ENCODE measurements at regions not wholly inside any gene's neighbourhood (a gene's known extent, or its start where the extent isn't known, plus 50 kb on each side); places are given as distances from the start of the nearest gene placed in this dataset.

DNA sequence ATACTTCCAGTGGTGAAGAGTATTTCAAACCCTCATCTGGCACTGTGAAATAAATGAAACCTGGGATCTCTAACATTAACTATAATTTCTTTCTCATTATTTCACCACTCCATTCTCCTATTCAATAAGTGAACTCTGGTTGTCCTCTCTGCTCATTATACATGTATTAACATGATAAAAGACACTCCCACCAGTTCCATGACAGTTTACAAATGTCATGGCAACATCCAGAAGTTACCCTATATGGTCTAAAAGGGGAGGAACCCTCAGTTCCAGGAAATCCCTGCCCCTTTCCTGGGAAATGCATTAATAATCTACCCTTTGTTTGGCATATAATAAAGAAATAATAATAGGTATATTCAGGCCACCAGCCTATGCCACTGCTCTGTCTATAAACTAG is 62.7 kb upstream of the BRINP3 start:
- DNase-seq: no peak
- H3K27me3 ChIP-seq: no peaks in the 10 kb centered on the region
- no peaks in the 10 kb centered on the region for H3K4me1 ChIP-seq
- H3K27ac ChIP-seq: no peak overlapping the region
- H3K4me3 ChIP-seq: no peak overlapping the region
- peaks cover 0 to 2% (median 0%) of the 10 kb centered on the region in 4 donors for H3K9me3 ChIP-seq
- intact Hi-C loops (cut with DNase I): no loop called here
- H3K36me3 ChIP-seq: no peaks in the 10 kb centered on the region
- TF ChIP-seq POLR2A (IDR thresholded peaks at IDR 0.05) (no peak), POLR2AphosphoS5 (IDR thresholded peaks at IDR 0.05) (no peak)

DNA sequence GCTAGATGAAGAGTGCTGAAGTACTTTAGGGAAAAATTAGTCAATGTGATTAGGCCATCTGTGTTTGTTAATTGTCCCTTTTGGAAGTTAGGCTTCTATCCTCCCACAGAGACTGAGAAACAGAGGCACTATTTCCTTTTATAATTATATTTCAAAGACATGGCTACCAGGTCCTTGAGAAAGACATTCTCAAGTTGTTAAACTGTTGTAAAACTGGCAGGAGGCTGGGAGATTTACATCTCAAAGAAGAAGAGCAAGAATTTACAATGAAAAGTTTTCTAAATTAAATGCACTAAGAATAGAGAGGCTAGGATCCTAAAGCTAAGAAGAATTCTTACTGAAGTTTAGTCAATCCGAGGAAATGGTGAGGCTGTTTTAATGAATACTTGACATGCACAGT is 74.0 kb upstream of the BRINP3 start:
- TF ChIP-seq POLR2AphosphoS5 (IDR thresholded peaks at IDR 0.05) (no peak), POLR2A (IDR thresholded peaks at IDR 0.05) (no peak), EP300 (IDR thresholded peaks at IDR 0.05) (no peak)
- TF ChIP-seq, protein P1, sequence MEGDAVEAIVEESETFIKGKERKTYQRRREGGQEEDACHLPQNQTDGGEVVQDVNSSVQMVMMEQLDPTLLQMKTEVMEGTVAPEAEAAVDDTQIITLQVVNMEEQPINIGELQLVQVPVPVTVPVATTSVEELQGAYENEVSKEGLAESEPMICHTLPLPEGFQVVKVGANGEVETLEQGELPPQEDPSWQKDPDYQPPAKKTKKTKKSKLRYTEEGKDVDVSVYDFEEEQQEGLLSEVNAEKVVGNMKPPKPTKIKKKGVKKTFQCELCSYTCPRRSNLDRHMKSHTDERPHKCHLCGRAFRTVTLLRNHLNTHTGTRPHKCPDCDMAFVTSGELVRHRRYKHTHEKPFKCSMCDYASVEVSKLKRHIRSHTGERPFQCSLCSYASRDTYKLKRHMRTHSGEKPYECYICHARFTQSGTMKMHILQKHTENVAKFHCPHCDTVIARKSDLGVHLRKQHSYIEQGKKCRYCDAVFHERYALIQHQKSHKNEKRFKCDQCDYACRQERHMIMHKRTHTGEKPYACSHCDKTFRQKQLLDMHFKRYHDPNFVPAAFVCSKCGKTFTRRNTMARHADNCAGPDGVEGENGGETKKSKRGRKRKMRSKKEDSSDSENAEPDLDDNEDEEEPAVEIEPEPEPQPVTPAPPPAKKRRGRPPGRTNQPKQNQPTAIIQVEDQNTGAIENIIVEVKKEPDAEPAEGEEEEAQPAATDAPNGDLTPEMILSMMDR (IDR thresholded peaks at IDR 0.05): no peak
- Histone ChIP-seq H3K27me3 (no peaks in the 10 kb centered on the region), H3K27ac (no peak overlapping the region), H3K4me3 (no peak overlapping the region), H3K4me1 (no peaks in the 10 kb centered on the region), H3K9me3 (no peaks in the 10 kb centered on the region), H3K36me3 (no peaks in the 10 kb centered on the region)
- WGBS, 2 donors: 48 to 72% methylated on average over 1 of the region's 1 CpG
- DNase-seq: no peak
- intact Hi-C loops (cut with DNase I): no loop called here

DNA sequence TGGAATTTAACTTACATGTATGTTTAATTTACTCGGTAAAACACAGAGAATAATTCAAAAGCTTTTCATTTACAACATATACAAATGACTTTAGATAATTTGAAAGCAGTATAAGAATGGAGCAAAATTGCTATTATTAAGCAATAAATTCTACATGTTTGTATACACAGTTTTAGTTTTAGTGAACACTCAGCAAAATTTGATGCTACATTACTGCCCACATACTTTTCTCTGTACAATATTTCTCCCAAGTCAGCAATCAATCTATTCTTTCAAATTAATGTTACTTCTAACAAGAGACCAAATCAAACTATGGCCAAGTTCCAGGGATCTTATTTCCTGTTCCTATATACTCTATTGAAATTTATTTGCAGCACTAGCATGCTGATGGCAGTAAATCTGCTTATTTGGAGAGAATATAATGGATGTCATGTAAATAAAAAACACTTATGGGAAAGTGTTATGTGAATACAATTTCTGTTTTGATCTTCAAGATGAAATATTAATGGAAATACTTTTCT is 82.6 kb upstream of the BRINP3 start:
- Histone ChIP-seq H3K4me3 (no peak overlapping the region), H3K4me1 (no peaks in the 10 kb centered on the region), H3K27me3 (no peaks in the 10 kb centered on the region), H3K36me3 (no peaks in the 10 kb centered on the region), H3K9me3 (no peaks in the 10 kb centered on the region), H3K27ac (no peak overlapping the region)
- intact Hi-C loops (cut with DNase I): no loop called here
- no peak for DNase-seq
- TF ChIP-seq, protein P1 (IDR thresholded peaks at IDR 0.05): no peak
- TF ChIP-seq EP300 (IDR thresholded peaks at IDR 0.05): no peak
- TF ChIP-seq POLR2AphosphoS5 (IDR thresholded peaks at IDR 0.05): no peak
- TF ChIP-seq POLR2A (IDR thresholded peaks at IDR 0.05): no peak
- WGBS, 2 donors: 84 to 89% methylated on average over 1 of the region's 1 CpG

DNA sequence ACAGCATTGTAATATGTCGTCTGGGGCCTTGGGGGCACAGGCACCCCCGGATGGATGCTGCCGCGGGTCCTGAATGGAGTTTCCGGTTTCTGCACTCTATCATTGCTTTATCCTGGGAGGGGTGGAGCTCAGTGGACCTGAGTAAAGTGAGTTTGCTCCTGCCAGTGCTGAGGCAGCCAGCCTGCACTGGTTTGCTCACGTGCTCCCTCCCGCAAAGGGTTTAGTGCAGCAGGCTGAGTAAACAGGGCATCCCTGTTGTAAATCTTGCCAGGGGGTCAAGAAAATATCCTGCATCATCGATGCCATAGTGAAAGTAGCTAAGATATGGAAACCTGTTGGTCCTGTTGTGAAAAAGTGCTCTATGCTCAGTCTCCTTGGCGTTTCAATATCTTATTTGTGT is 85.6 kb upstream of the BRINP3 start:
- 82 to 89% methylated on average over 9 of the region's 9 CpGs for WGBS, 2 donors
- Histone ChIP-seq H3K36me3 (no peaks in the 10 kb centered on the region), H3K4me3 (no peak overlapping the region), H3K4me1 (no peaks in the 10 kb centered on the region), H3K27me3 (no peaks in the 10 kb centered on the region), H3K27ac (no peak overlapping the region), H3K9me3 (no peaks in the 10 kb centered on the region)
- intact Hi-C loops (cut with DNase I): no loop called here
- DNase-seq: no peak
- TF ChIP-seq POLR2A (IDR thresholded peaks at IDR 0.05) (no peak), EP300 (IDR thresholded peaks at IDR 0.05) (no peak), POLR2AphosphoS5 (IDR thresholded peaks at IDR 0.05) (no peak)
- TF ChIP-seq, protein P1 (IDR thresholded peaks at IDR 0.05): no peak

DNA sequence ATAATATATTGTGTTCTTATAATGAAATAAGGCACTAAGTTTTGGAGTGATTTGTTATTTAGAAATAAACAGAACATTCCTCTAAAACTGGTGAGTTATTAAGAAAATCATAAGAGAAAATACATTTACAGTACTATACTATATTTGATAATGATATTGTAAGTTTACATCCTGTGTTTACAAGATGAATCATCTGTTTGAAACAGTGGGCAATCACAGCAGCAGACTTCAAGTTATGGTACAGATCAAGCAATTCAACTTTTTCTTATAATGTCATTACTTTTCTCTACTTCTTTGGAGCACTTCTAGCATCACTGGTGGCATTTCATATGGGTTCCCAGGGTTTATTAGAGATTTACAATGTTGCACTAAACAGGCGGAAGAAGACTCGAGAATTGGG is 86.5 kb upstream of the BRINP3 start:
- Histone ChIP-seq H3K27me3 (no peaks in the 10 kb centered on the region), H3K9me3 (no peaks in the 10 kb centered on the region), H3K27ac (no peak overlapping the region), H3K36me3 (no peaks in the 10 kb centered on the region), H3K4me3 (no peak overlapping the region), H3K4me1 (no peaks in the 10 kb centered on the region)
- WGBS, 2 donors: 68 to 74% methylated on average over 2 of the region's 2 CpGs
- TF ChIP-seq POLR2A (IDR thresholded peaks at IDR 0.05) (no peak), EP300 (IDR thresholded peaks at IDR 0.05) (no peak), POLR2AphosphoS5 (IDR thresholded peaks at IDR 0.05) (no peak)
- TF ChIP-seq, protein P1 (IDR thresholded peaks at IDR 0.05): no peak
- DNase-seq: no peak
- intact Hi-C loops (cut with DNase I): no loop called here
